GM23338 (cell line): ENCODE measurements at regions not wholly inside any gene's neighbourhood (a gene's known extent, or its start where the extent isn't known, plus 50 kb on each side); places are given as distances from the start of the nearest gene placed in this dataset.

Experiments used
- ATAC-seq: fragments of 200-7000 bp; cut with Tn5 transposase; 3 replicates; pipeline ENCODE4 v1.9.1; 2020
- DNase-seq: peaks from one replicate; pipeline ENCODE4 v3.0.0-alpha.2; 2015; ENCODE audit warnings: low spot score
- H2AFZ ChIP-seq: fragments of 200-600 bp; sonication (generic); 2 replicates; pipeline ENCODE4 v1.8.0; 2016; ENCODE audit warnings: antibody characterized with exemption, mild to moderate bottlenecking, moderate library complexity
- H3F3A ChIP-seq: fragments of 200-600 bp; sonication (generic); replicated peaks from 2 replicates; pipeline ENCODE4 v1.8.0; 2017; ENCODE audit warnings: antibody characterized with exemption, mixed run types, low read depth
- H3K27ac ChIP-seq: fragments of 200-600 bp; sonication (generic); 2 replicates; pipeline ENCODE4 v1.6.1; 2016; ENCODE audit warnings: low read depth
- H3K27me3 ChIP-seq: fragments of 200-600 bp; sonication (generic); 2 replicates; pipeline ENCODE4 v1.8.0; 2016; ENCODE audit warnings: mild to moderate bottlenecking, mixed run types, moderate library complexity; ENCODE audit not compliant: insufficient read depth
- H3K36me3 ChIP-seq: fragments of 200-600 bp; sonication (generic); 2 replicates; pipeline ENCODE4 v1.8.0; 2016; ENCODE audit warnings: mild to moderate bottlenecking; ENCODE audit not compliant: insufficient read depth
- H3K4me1 ChIP-seq: fragments of 200-600 bp; sonication (generic); 2 replicates; pipeline ENCODE4 v1.8.0; 2016; ENCODE audit warnings: mild to moderate bottlenecking, moderate library complexity; ENCODE audit not compliant: insufficient read depth
- H3K4me2 ChIP-seq: fragments of 200-600 bp; sonication (generic); 2 replicates; pipeline ENCODE4 v1.7.1; 2017; ENCODE audit warnings: mixed run types
- H3K4me3 ChIP-seq: fragments of 200-600 bp; sonication (generic); 2 replicates; pipeline ENCODE4 v1.6.1; 2016; ENCODE audit warnings: mixed run types
- H3K79me2 ChIP-seq: fragments of 200-600 bp; sonication (generic); replicated peaks from 2 replicates; pipeline ENCODE4 v1.8.0; 2017; ENCODE audit warnings: mild to moderate bottlenecking; ENCODE audit not compliant: insufficient read depth
- H3K9me2 ChIP-seq: fragments of 200-600 bp; sonication (generic); 2 replicates; pipeline ENCODE4 v1.8.0; 2017; ENCODE audit not compliant: insufficient read depth
- H4K20me1 ChIP-seq: fragments of 200-600 bp; sonication (generic); replicated peaks from 2 replicates; pipeline ENCODE4 v1.8.0; 2017; ENCODE audit warnings: mild to moderate bottlenecking; ENCODE audit not compliant: insufficient read depth
- H3K27ac Mint-ChIP-seq: 2 replicates; pipeline ENCODE4 v1.8.0; 2020; ENCODE audit warnings: inconsistent platforms, mild to moderate bottlenecking, moderate library complexity, mixed read lengths
- H3K27me3 Mint-ChIP-seq: 3 replicates; pipeline ENCODE4 v1.8.0; 2022; ENCODE audit warnings: low read depth, mild to moderate bottlenecking, moderate library complexity, mixed read lengths, inconsistent platforms; ENCODE audit not compliant: insufficient read depth, poor library complexity
- H3K36me3 Mint-ChIP-seq: 3 replicates; pipeline ENCODE4 v1.8.0; 2021; ENCODE audit warnings: low read depth, mild to moderate bottlenecking, inconsistent platforms, moderate library complexity, mixed read lengths
- H3K4me1 Mint-ChIP-seq: 3 replicates; pipeline ENCODE4 v1.8.0; 2020; ENCODE audit warnings: mild to moderate bottlenecking, inconsistent platforms, mixed read lengths
- H3K4me3 Mint-ChIP-seq: 3 replicates; pipeline ENCODE4 v1.8.0; 2021; ENCODE audit warnings: moderate library complexity, mild to moderate bottlenecking, inconsistent platforms, mixed read lengths
- H3K9me3 Mint-ChIP-seq: 3 replicates; pipeline ENCODE4 v1.8.0; 2020; ENCODE audit warnings: moderate library complexity, mild to moderate bottlenecking, inconsistent platforms, mixed read lengths
- CREB1 ChIP-seq: fragments of 250-450 bp; sonication (Bioruptor Pico); IDR thresholded peaks from 2 replicates; pipeline ENCODE4 v1.5.0; 2020; ENCODE audit warnings: low read depth, mild to moderate bottlenecking, moderate library complexity
- CTCF ChIP-seq, 2 experiments: fragments of 200-600 bp in 1 of 2; sonication (generic) in 1 of 2; conservative IDR thresholded peaks; 2 replicates each; pipeline versions ENCODE4 v1.5.1 to v1.6.1; 2016 to 2017; ENCODE audit warnings: antibody characterized with exemption in 2 of 2, low read depth in 2 of 2, mild to moderate bottlenecking in 2 of 2, moderate library complexity in 1 of 2
- ETS1 ChIP-seq: IDR thresholded peaks from 2 replicates; pipeline ENCODE4 v1.6.1; 2016; ENCODE audit warnings: antibody characterized with exemption
- EZH2 ChIP-seq: fragments of 200-600 bp; sonication (generic); IDR thresholded peaks from one replicate; pipeline ENCODE4 v1.8.0; 2017; ENCODE audit warnings: antibody characterized with exemption, mild to moderate bottlenecking, low read depth; ENCODE audit not compliant: unreplicated experiment
- EZH2phosphoT487 ChIP-seq: fragments of 200-600 bp; sonication (generic); IDR thresholded peaks from one replicate; pipeline ENCODE4 v1.8.1; 2018; ENCODE audit warnings: antibody characterized with exemption; ENCODE audit not compliant: unreplicated experiment
- JUNB ChIP-seq: IDR thresholded peaks from one replicate; pipeline ENCODE4 v1.6.1; 2016; ENCODE audit warnings: antibody characterized with exemption; ENCODE audit not compliant: unreplicated experiment
- NANOG ChIP-seq: IDR thresholded peaks from 2 replicates; pipeline ENCODE4 v1.6.1; 2016; ENCODE audit warnings: antibody characterized with exemption, borderline replicate concordance
- POLR2AphosphoS5 ChIP-seq: IDR thresholded peaks from 2 replicates; pipeline ENCODE4 v1.6.1; 2016; ENCODE audit warnings: antibody characterized with exemption, low read depth
- STAT1 ChIP-seq: IDR thresholded peaks from one replicate; pipeline ENCODE4 v1.6.1; 2016; ENCODE audit warnings: antibody characterized with exemption; ENCODE audit not compliant: unreplicated experiment
- ZNF114 ChIP-seq: fragments of 250-450 bp; sonication (Bioruptor Pico); IDR thresholded peaks from 2 replicates; pipeline ENCODE4 v1.5.0; 2020; ENCODE audit warnings: mild to moderate bottlenecking, moderate library complexity
- ZNF331 ChIP-seq: fragments of 250-450 bp; sonication (Bioruptor Pico); IDR thresholded peaks from 2 replicates; pipeline ENCODE4 v1.5.0; 2020; ENCODE audit warnings: low read depth, mild to moderate bottlenecking, moderate library complexity
- TF ChIP-seq, protein P1 (sequence below): fragments of 250-450 bp; sonication (Bioruptor Pico); IDR thresholded peaks from 2 replicates; pipeline ENCODE4 v1.5.0; 2020; ENCODE audit warnings: mild to moderate bottlenecking, moderate library complexity
- TF ChIP-seq, protein P2 (sequence below): IDR thresholded peaks from one replicate; pipeline ENCODE4 v1.6.1; 2018; ENCODE audit warnings: antibody characterized with exemption; ENCODE audit not compliant: unreplicated experiment

GRCh38 chr7:42431873-42432272 is 194.9 kb upstream of the GLI3 start:
- H3K27me3 ChIP-seq, result no peaks in the 10 kb centered on the region
- no peaks in the 10 kb centered on the region for H3F3A ChIP-seq
- Mint-ChIP-seq H3K4me3 (no peak overlapping the region), H3K36me3 (no peaks in the 10 kb centered on the region), H3K9me3 (no peaks in the 10 kb centered on the region), H3K27me3 (peaks cover 4% of the 10 kb centered on the region), H3K27ac (no peak overlapping the region), H3K4me1 (peaks cover 9% of the 10 kb centered on the region)
- no peak for DNase-seq
- H4K20me1 ChIP-seq, result no peaks in the 10 kb centered on the region
- TF ChIP-seq NANOG, result no peak
- TF ChIP-seq ZNF114 (CRISPR knock-in tag), result no peak
- no peak for TF ChIP-seq ZNF331 (CRISPR knock-in tag)
- TF ChIP-seq CTCF (conservative IDR thresholded peaks at IDR 0.05; ENCODE audit: low read depth in 2 of 2), result no peak
- no peak for TF ChIP-seq STAT1
- TF ChIP-seq ETS1, result no peak
- TF ChIP-seq EZH2, result no peak
- TF ChIP-seq JUNB, result no peak
- TF ChIP-seq EZH2phosphoT487, result no peak
- TF ChIP-seq CREB1 (CRISPR knock-in tag), result no peak
- TF ChIP-seq POLR2AphosphoS5, result no peak
- TF ChIP-seq, protein P1, sequence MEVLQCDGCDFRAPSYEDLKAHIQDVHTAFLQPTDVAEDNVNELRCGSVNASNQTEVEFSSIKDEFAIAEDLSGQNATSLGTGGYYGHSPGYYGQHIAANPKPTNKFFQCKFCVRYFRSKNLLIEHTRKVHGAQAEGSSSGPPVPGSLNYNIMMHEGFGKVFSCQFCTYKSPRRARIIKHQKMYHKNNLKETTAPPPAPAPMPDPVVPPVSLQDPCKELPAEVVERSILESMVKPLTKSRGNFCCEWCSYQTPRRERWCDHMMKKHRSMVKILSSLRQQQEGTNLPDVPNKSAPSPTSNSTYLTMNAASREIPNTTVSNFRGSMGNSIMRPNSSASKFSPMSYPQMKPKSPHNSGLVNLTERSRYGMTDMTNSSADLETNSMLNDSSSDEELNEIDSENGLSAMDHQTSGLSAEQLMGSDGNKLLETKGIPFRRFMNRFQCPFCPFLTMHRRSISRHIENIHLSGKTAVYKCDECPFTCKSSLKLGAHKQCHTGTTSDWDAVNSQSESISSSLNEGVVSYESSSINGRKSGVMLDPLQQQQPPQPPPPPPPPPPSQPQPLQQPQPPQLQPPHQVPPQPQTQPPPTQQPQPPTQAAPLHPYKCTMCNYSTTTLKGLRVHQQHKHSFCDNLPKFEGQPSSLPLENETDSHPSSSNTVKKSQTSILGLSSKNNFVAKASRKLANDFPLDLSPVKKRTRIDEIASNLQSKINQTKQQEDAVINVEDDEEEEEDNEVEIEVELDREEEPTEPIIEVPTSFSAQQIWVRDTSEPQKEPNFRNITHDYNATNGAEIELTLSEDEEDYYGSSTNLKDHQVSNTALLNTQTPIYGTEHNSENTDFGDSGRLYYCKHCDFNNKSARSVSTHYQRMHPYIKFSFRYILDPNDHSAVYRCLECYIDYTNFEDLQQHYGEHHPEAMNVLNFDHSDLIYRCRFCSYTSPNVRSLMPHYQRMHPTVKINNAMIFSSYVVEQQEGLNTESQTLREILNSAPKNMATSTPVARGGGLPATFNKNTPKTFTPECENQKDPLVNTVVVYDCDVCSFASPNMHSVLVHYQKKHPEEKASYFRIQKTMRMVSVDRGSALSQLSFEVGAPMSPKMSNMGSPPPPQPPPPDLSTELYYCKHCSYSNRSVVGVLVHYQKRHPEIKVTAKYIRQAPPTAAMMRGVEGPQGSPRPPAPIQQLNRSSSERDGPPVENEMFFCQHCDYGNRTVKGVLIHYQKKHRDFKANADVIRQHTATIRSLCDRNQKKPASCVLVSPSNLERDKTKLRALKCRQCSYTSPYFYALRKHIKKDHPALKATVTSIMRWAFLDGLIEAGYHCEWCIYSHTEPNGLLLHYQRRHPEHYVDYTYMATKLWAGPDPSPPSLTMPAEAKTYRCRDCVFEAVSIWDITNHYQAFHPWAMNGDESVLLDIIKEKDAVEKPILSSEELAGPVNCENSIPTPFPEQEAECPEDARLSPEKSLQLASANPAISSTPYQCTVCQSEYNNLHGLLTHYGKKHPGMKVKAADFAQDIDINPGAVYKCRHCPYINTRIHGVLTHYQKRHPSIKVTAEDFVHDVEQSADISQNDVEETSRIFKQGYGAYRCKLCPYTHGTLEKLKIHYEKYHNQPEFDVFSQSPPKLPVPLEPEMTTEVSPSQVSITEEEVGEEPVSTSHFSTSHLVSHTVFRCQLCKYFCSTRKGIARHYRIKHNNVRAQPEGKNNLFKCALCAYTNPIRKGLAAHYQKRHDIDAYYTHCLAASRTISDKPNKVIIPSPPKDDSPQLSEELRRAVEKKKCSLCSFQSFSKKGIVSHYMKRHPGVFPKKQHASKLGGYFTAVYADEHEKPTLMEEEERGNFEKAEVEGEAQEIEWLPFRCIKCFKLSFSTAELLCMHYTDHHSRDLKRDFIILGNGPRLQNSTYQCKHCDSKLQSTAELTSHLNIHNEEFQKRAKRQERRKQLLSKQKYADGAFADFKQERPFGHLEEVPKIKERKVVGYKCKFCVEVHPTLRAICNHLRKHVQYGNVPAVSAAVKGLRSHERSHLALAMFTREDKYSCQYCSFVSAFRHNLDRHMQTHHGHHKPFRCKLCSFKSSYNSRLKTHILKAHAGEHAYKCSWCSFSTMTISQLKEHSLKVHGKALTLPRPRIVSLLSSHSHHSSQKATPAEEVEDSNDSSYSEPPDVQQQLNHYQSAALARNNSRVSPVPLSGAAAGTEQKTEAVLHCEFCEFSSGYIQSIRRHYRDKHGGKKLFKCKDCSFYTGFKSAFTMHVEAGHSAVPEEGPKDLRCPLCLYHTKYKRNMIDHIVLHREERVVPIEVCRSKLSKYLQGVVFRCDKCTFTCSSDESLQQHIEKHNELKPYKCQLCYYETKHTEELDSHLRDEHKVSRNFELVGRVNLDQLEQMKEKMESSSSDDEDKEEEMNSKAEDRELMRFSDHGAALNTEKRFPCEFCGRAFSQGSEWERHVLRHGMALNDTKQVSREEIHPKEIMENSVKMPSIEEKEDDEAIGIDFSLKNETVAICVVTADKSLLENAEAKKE (CRISPR knock-in tag), result no peak
- TF ChIP-seq, protein P2, sequence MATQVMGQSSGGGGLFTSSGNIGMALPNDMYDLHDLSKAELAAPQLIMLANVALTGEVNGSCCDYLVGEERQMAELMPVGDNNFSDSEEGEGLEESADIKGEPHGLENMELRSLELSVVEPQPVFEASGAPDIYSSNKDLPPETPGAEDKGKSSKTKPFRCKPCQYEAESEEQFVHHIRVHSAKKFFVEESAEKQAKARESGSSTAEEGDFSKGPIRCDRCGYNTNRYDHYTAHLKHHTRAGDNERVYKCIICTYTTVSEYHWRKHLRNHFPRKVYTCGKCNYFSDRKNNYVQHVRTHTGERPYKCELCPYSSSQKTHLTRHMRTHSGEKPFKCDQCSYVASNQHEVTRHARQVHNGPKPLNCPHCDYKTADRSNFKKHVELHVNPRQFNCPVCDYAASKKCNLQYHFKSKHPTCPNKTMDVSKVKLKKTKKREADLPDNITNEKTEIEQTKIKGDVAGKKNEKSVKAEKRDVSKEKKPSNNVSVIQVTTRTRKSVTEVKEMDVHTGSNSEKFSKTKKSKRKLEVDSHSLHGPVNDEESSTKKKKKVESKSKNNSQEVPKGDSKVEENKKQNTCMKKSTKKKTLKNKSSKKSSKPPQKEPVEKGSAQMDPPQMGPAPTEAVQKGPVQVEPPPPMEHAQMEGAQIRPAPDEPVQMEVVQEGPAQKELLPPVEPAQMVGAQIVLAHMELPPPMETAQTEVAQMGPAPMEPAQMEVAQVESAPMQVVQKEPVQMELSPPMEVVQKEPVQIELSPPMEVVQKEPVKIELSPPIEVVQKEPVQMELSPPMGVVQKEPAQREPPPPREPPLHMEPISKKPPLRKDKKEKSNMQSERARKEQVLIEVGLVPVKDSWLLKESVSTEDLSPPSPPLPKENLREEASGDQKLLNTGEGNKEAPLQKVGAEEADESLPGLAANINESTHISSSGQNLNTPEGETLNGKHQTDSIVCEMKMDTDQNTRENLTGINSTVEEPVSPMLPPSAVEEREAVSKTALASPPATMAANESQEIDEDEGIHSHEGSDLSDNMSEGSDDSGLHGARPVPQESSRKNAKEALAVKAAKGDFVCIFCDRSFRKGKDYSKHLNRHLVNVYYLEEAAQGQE, result no peak
- no peaks in the 10 kb centered on the region for H3K79me2 ChIP-seq
- no peak overlapping the region for H3K4me2 ChIP-seq
- no peak overlapping the region; the same call in 1 of the 2 replicates for H2AFZ ChIP-seq
- ATAC-seq, result no peak
- H3K27ac ChIP-seq, result no peak overlapping the region
- H3K4me1 ChIP-seq, result no peaks in the 10 kb centered on the region
- H3K36me3 ChIP-seq, result no peaks in the 10 kb centered on the region
- H3K4me3 ChIP-seq, result no peak overlapping the region
- H3K9me2 ChIP-seq, result 0 out of 2 replicates have a peak, but pooled peaks cover 5% of the 10 kb centered on the region
